GM12891 (cell line): ENCODE measurements at regions not wholly inside any gene's neighbourhood (a gene's known extent, or its start where the extent isn't known, plus 50 kb on each side); places are given as distances from the start of the nearest gene placed in this dataset.

Source experiments
- POLR2A ChIP-seq: IDR thresholded peaks from 2 replicates; pipeline ENCODE4 v1.6.1; 2011; ENCODE audit warnings: low read depth, low read length, control low read depth
- POLR2AphosphoS5 ChIP-seq: IDR thresholded peaks from 2 replicates; pipeline ENCODE4 v1.6.1; 2011; ENCODE audit warnings: low read depth, low read length, control low read depth
- POU2F2 ChIP-seq: IDR thresholded peaks from 2 replicates; pipeline ENCODE4 v1.6.1; 2011; ENCODE audit warnings: low read depth, mild to moderate bottlenecking, control low read depth, low read length, moderate library complexity
- TAF1 ChIP-seq: IDR thresholded peaks from 2 replicates; pipeline ENCODE4 v1.6.1; 2011; ENCODE audit warnings: low read depth, low read length, control low read depth

- TF ChIP-seq POLR2AphosphoS5 (no peak), POLR2A (no peak), TAF1 (no peak), POU2F2 (no peak)
Observed at GRCh38 chr5:88364991-88365390, 96.3 kb upstream of the TMEM161B start.
